Trophoblast cell (in vitro differentiated cells and primary cell): ENCODE measurements at regions not wholly inside any gene's neighbourhood (a gene's known extent, or its start where the extent isn't known, plus 50 kb on each side); places are given as distances from the start of the nearest gene placed in this dataset.

ENCODE experiments used
- DNase-seq, 2 donors: peaks; one replicate each; pipeline ENCODE4 v3.0.0-alpha.2; 2016
- H2AFZ ChIP-seq: 2 replicates; pipeline ENCODE4 v1.6.1; 2013; ENCODE audit warnings: low read length, moderate library complexity, mild to moderate bottlenecking; ENCODE audit not compliant: insufficient read depth, poor library complexity
- H2AK5ac ChIP-seq: 2 replicates; pipeline ENCODE4 v1.6.1; 2013; ENCODE audit warnings: mild to moderate bottlenecking, low read length
- H2BK120ac ChIP-seq: 2 replicates; pipeline ENCODE4 v1.6.1; 2013; ENCODE audit warnings: low read length, mild to moderate bottlenecking, moderate library complexity; ENCODE audit not compliant: insufficient read depth, poor library complexity
- H2BK12ac ChIP-seq: 2 replicates; pipeline ENCODE4 v1.6.1; 2013; ENCODE audit warnings: mild to moderate bottlenecking, low read length, moderate library complexity
- H2BK5ac ChIP-seq: 2 replicates; pipeline ENCODE4 v1.6.1; 2013; ENCODE audit warnings: low read length, low read depth, moderate library complexity, mild to moderate bottlenecking; ENCODE audit not compliant: poor library complexity
- H3K14ac ChIP-seq: 2 replicates; pipeline ENCODE4 v1.6.1; 2013; ENCODE audit warnings: mild to moderate bottlenecking, low read length
- H3K18ac ChIP-seq: 2 replicates; pipeline ENCODE4 v1.6.1; 2013; ENCODE audit warnings: mild to moderate bottlenecking, low read length
- H3K23ac ChIP-seq: 2 replicates; pipeline ENCODE4 v1.6.1; 2013; ENCODE audit warnings: low read length
- H3K27ac ChIP-seq: 2 replicates; pipeline ENCODE4 v1.5.1; 2013; ENCODE audit warnings: low read depth, mild to moderate bottlenecking, inconsistent platforms, low read length, moderate library complexity
- H3K27me3 ChIP-seq: 2 replicates; pipeline ENCODE4 v1.6.1; 2013; ENCODE audit warnings: inconsistent platforms, mild to moderate bottlenecking, low read length, moderate library complexity; ENCODE audit not compliant: insufficient read depth
- H3K36me3 ChIP-seq, 2 experiments: 1 replicate in 1 of 2; 2 replicates in 1 of 2; pipeline ENCODE4 v1.6.1; 2013; ENCODE audit warnings: low read length in 2 of 2, mild to moderate bottlenecking in 2 of 2, moderate library complexity in 1 of 2; ENCODE audit not compliant: insufficient read depth in 2 of 2, control insufficient read depth in 1 of 2
- H3K4ac ChIP-seq: 2 replicates; pipeline ENCODE4 v1.6.1; 2013; ENCODE audit warnings: low read depth, mild to moderate bottlenecking, low read length, moderate library complexity
- H3K4me1 ChIP-seq, 2 experiments: 1 replicate in 1 of 2; 2 replicates in 1 of 2; pipeline ENCODE4 v1.6.1; 2013; ENCODE audit warnings: low read length in 2 of 2, mild to moderate bottlenecking in 2 of 2, moderate library complexity in 1 of 2; ENCODE audit not compliant: insufficient read depth in 2 of 2, control insufficient read depth in 1 of 2
- H3K4me2 ChIP-seq: 2 replicates; pipeline ENCODE4 v1.6.1; 2013; ENCODE audit warnings: inconsistent platforms, mild to moderate bottlenecking, low read length, moderate library complexity
- H3K4me3 ChIP-seq: 2 replicates; pipeline ENCODE4 v1.5.1; 2013; ENCODE audit warnings: mild to moderate bottlenecking, low read depth, low read length, inconsistent platforms
- H3K79me1 ChIP-seq: one replicate; pipeline ENCODE4 v1.6.1; 2013; ENCODE audit warnings: low read length
- H3K79me2 ChIP-seq: 2 replicates; pipeline ENCODE4 v1.6.1; 2013; ENCODE audit warnings: low read length, mild to moderate bottlenecking; ENCODE audit not compliant: control insufficient read depth, insufficient read depth, poor library complexity
- H3K9ac ChIP-seq: 2 replicates; pipeline ENCODE4 v1.6.1; 2013; ENCODE audit warnings: mild to moderate bottlenecking, low read length
- H3K9me3 ChIP-seq: 2 replicates; pipeline ENCODE4 v1.6.1; 2013; ENCODE audit warnings: low read depth, mild to moderate bottlenecking, control low read depth, inconsistent platforms, low read length; ENCODE audit not compliant: insufficient read depth
- H4K12ac ChIP-seq: 2 replicates; pipeline ENCODE4 v1.6.1; 2013; ENCODE audit warnings: low read depth, mild to moderate bottlenecking, low read length, moderate library complexity
- H4K8ac ChIP-seq: 2 replicates; pipeline ENCODE4 v1.6.1; 2013; ENCODE audit warnings: low read depth, mild to moderate bottlenecking, low read length, moderate library complexity
- H4K91ac ChIP-seq: one replicate; pipeline ENCODE4 v1.6.1; 2013; ENCODE audit warnings: low read depth, mild to moderate bottlenecking, low read length, moderate library complexity
- WGBS: extraction: QIAGEN DNeasy Blood & Tissue Kit; methylation state at CpG from one replicate; pipeline ENCODE4 v1.1.7; 2013; ENCODE audit warnings: missing lambda C conversion rate; ENCODE audit not compliant: insufficient read length, insufficient coverage; ENCODE audit errors: extremely low coverage; 5-methylcytosine and 5-hydroxymethylcytosine counted together

DNA sequence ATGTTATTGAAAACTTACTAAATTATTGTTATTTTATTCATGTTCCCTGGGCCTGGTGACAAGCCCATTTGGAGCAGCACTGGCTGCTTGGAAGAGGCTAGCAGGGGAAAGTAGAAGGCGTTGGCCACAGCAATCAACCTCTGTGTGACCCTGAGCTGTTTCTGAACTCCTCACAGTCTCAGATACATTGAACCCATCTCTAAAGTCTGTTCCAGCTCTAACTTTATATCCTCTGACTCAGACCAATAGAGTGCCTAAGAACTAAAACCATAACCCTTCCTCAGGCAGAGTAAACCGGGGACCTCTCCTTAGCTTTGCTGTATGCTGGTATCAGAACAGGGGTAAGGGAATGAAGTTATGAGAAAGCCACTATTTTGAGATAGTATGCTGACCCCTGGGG lies 96.4 kb upstream of the NOL4 start:
- no peaks in the 10 kb centered on the region for H3K79me2 ChIP-seq
- no peak overlapping the region for H2BK5ac ChIP-seq
- H3K23ac ChIP-seq = no peak overlapping the region
- no peaks in the 10 kb centered on the region for H3K4me1 ChIP-seq
- H3K4ac ChIP-seq = no peak overlapping the region
- H3K9ac ChIP-seq = no peak overlapping the region
- H3K14ac ChIP-seq = no peak overlapping the region
- no peak overlapping the region for H3K27ac ChIP-seq
- no peak overlapping the region for H4K91ac ChIP-seq
- H3K27me3 ChIP-seq = no peaks in the 10 kb centered on the region
- H2BK12ac ChIP-seq = no peak overlapping the region
- no peak overlapping the region for H4K8ac ChIP-seq
- no peaks in the 10 kb centered on the region for H3K36me3 ChIP-seq
- no CpG with 5 or more reads among the region's 2 CpGs for WGBS
- DNase-seq = no peak
- H3K79me1 ChIP-seq = no peaks in the 10 kb centered on the region
- no peak overlapping the region for H2AFZ ChIP-seq
- H3K4me2 ChIP-seq = no peak overlapping the region
- H3K9me3 ChIP-seq = peaks cover 2% of the 10 kb centered on the region
- H2BK120ac ChIP-seq = no peak overlapping the region
- no peak overlapping the region for H3K18ac ChIP-seq
- no peak overlapping the region for H2AK5ac ChIP-seq
- no peak overlapping the region for H4K12ac ChIP-seq
- no peak overlapping the region for H3K4me3 ChIP-seq

DNA sequence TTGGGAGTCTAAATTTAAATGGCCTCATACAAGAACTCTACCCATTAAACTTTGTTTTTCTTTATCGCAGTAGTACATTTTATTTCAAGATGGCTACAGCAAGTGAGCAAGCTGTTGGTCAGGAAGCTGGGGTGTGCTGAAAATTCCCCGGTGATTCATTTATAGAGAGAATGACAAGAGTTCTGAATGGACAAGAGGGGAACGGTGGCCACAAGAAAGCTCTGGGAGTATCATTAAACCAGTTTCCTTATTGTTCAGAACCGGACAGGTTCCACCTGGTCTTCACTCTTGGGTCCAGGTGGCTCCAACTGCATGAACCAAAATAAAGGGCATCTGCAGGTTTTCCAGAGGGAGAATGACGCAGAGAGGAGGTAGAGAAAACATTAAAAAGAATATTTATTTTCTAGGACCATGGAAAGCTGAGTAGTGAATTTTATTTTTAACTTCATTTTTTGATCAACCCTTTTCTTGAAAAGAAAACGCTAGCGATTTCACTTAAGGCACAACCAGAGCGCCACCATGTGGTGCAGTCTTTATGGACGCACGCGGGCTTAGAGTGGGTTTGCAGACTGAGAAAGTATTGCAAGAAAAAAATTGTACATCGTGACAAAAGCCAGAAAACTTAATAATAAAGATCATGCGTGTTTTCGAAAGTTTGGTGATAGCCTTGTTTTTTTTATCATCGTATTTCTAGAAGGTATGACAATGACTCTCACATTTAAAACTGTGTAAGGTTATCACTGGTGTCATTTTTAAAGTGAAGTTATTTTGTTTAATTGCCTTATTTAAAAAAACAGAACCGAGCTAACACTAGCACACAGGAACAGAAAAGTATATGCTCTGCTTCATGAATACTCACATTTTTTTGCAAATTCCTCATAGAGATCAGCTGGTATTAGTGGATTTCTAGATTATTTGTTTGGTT lies 97.9 kb upstream of the NOL4 start:
- no peak overlapping the region for H3K9ac ChIP-seq
- H3K23ac ChIP-seq = no peak overlapping the region
- H3K79me2 ChIP-seq = no peaks in the 10 kb centered on the region
- H3K36me3 ChIP-seq = no peaks in the 10 kb centered on the region
- no peak overlapping the region for H2AFZ ChIP-seq
- no CpG with 5 or more reads among the region's 16 CpGs for WGBS
- no peak overlapping the region for H3K27ac ChIP-seq
- H3K4ac ChIP-seq = no peak overlapping the region
- no peaks in the 10 kb centered on the region for H3K4me1 ChIP-seq
- H3K9me3 ChIP-seq = peaks cover 2% of the 10 kb centered on the region
- no peak overlapping the region for H2AK5ac ChIP-seq
- H2BK12ac ChIP-seq = no peak overlapping the region
- no peak overlapping the region for H3K18ac ChIP-seq
- H3K4me3 ChIP-seq = no peak overlapping the region
- no peaks in the 10 kb centered on the region for H3K27me3 ChIP-seq
- no peak overlapping the region for H3K4me2 ChIP-seq
- peak; percentile 25 to 65 for DNase-seq
- no peak overlapping the region for H4K91ac ChIP-seq
- no peak overlapping the region for H2BK120ac ChIP-seq
- no peak overlapping the region for H2BK5ac ChIP-seq
- H3K14ac ChIP-seq = no peak overlapping the region
- H4K12ac ChIP-seq = no peak overlapping the region
- H3K79me1 ChIP-seq = no peaks in the 10 kb centered on the region
- no peak overlapping the region for H4K8ac ChIP-seq

DNA sequence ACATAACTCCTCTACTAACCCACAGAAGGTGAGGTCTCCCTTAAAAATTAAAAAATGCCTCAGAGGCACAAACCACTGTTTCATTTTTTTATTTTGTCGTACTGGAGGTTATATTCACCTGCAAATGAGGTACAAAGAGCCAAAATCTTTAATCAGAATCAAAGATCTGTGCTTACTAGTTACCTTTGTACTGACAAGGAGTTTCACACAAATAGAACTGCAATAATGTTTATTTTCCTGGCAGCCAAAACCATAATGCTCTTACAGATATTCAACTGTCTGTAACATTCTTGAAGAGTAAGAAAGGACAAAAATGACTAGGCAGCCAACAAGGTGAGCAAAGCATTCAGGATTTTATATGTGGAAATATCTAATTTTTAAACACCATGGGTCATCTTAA lies 105.1 kb upstream of the NOL4 start:
- H2AK5ac ChIP-seq = no peak overlapping the region
- no peak overlapping the region for H3K9ac ChIP-seq
- no peak overlapping the region for H4K8ac ChIP-seq
- H3K14ac ChIP-seq = no peak overlapping the region
- H3K18ac ChIP-seq = no peak overlapping the region
- no peak overlapping the region for H3K4me3 ChIP-seq
- H3K36me3 ChIP-seq = no peaks in the 10 kb centered on the region
- no peaks in the 10 kb centered on the region for H3K4me1 ChIP-seq
- H3K27me3 ChIP-seq = no peaks in the 10 kb centered on the region
- no peaks in the 10 kb centered on the region for H3K79me1 ChIP-seq
- H3K27ac ChIP-seq = no peak overlapping the region
- H2AFZ ChIP-seq = no peak overlapping the region
- H3K9me3 ChIP-seq = no peaks in the 10 kb centered on the region
- no peak overlapping the region for H3K4me2 ChIP-seq
- no peak overlapping the region for H2BK120ac ChIP-seq
- WGBS = no CpG with 5 or more reads among the region's 1 CpG
- no peak overlapping the region for H4K12ac ChIP-seq
- H4K91ac ChIP-seq = no peak overlapping the region
- no peak overlapping the region for H2BK12ac ChIP-seq
- no peaks in the 10 kb centered on the region for H3K79me2 ChIP-seq
- H3K4ac ChIP-seq = no peak overlapping the region
- H3K23ac ChIP-seq = no peak overlapping the region
- no peak overlapping the region for H2BK5ac ChIP-seq
- DNase-seq = no peak

DNA sequence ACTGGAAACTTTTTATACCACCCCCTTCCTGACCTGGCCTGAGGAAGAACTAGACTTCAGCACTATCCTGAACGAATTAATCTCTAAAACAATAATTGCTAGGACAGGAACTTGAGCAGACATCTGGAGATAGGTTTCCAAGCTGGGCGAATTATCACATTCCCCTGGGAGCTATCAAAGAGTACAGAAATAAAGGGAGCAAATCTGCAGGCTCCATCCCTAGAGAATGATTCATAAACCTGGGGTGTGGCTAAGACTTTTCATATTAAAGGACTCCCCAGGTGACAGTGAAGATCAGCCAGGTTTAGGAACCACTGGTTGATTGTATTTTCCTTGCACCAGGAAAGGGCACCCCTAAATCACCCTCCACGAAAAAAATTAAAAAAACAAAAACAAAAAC lies 105.6 kb upstream of the NOL4 start:
- Histone ChIP-seq H2AFZ (no peak overlapping the region), H3K79me2 (no peaks in the 10 kb centered on the region), H3K36me3 (no peaks in the 10 kb centered on the region), H3K4me2 (no peak overlapping the region), H3K4me1 (no peaks in the 10 kb centered on the region), H3K18ac (no peak overlapping the region), H3K4me3 (no peak overlapping the region), H3K9ac (no peak overlapping the region), H3K79me1 (no peaks in the 10 kb centered on the region), H2BK5ac (no peak overlapping the region), H2BK12ac (no peak overlapping the region), H4K8ac (no peak overlapping the region), H3K14ac (no peak overlapping the region), H3K9me3 (no peaks in the 10 kb centered on the region), H3K23ac (no peak overlapping the region), H2BK120ac (no peak overlapping the region), H4K12ac (no peak overlapping the region), H2AK5ac (no peak overlapping the region), H3K4ac (no peak overlapping the region), H3K27me3 (no peaks in the 10 kb centered on the region), H3K27ac (no peak overlapping the region), H4K91ac (no peak overlapping the region)
- WGBS = no CpG with 5 or more reads among the region's 3 CpGs
- no peak for DNase-seq
